GM10266 (cell line): ENCODE measurements at regions not wholly inside any gene's neighbourhood (a gene's known extent, or its start where the extent isn't known, plus 50 kb on each side); places are given as distances from the start of the nearest gene placed in this dataset.

Experiments
- DNase-seq: peaks from one replicate; pipeline ENCODE4 v3.0.0; 2012; ENCODE audit errors: extremely low spot score
- TF ChIP-seq, protein P1 (sequence below): IDR thresholded peaks from 2 replicates; pipeline ENCODE4 v1.5.1; 2012; ENCODE audit warnings: mild to moderate bottlenecking, low read depth; ENCODE audit not compliant: control insufficient read depth, insufficient read depth; ENCODE audit errors: missing control alignments

DNA sequence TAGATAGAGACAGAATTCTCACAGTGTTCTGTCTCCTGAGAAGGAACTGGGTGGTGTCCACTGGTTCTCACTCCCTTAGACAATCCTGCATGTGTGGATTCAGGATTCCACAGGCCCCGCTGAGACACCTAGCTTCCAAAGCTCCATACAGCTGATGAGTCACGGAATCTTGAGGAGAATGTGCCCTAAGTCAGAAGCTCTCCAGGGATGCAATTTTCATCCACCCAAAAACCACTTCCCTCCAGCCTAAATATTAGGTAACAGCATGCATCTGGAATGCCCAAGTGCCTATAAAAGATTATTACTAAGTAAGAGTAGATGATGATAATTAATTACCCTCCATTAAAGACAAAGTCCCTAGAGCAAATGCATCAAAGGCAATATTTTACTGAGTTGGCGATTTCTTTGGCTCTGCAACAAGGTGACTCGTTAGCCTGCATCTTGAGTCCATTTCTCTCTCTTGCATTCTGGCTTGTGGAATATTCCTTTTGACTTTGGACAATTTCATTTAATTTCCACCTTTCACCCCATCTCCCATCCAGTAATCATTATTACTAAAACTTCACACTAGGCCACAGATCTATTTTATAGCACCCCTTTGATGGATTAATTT is 475.1 kb downstream of the TNS1 start:
- no peak for DNase-seq
- TF ChIP-seq, protein P1, sequence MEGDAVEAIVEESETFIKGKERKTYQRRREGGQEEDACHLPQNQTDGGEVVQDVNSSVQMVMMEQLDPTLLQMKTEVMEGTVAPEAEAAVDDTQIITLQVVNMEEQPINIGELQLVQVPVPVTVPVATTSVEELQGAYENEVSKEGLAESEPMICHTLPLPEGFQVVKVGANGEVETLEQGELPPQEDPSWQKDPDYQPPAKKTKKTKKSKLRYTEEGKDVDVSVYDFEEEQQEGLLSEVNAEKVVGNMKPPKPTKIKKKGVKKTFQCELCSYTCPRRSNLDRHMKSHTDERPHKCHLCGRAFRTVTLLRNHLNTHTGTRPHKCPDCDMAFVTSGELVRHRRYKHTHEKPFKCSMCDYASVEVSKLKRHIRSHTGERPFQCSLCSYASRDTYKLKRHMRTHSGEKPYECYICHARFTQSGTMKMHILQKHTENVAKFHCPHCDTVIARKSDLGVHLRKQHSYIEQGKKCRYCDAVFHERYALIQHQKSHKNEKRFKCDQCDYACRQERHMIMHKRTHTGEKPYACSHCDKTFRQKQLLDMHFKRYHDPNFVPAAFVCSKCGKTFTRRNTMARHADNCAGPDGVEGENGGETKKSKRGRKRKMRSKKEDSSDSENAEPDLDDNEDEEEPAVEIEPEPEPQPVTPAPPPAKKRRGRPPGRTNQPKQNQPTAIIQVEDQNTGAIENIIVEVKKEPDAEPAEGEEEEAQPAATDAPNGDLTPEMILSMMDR = no peak

DNA sequence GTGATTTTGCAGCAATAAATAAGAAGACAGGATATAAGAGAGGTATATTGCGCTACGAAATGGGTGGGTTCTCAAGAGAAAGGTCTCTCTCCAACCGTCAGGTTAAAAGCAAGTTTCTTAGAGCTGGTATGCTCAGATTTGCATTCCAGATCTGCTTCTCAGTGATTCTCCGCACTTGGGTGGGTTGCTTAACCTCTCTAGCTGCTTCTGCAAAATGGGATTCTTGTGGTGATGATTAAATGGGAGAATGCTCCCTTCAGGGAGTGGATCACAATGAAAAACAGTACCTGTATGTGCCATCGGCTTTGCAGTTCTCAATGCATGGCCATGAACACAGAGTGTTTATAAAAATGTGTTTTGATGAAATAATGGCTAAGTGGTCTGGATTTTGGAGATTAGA is 477.7 kb downstream of the TNS1 start:
- no peak for DNase-seq
- TF ChIP-seq, protein P1 = no peak

DNA sequence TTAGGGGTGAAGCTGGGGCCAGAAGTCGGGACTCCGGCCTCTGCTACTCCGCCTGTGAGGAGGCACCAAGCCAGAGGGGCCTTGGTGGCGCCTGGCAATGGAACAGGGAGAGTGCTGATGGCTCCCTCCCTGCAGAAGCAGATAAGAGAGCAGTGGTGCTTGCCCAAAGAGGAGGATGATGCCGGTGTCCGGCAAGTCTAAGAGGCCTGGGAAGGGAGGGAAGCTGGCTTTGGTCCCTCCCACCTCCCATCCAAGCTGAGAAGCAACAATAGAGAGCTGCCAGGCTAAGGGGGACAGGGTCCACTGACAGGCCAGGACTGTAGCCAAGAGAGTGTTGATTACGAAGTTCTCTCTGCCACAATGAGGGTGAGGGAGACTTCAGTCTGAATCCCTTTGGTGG is 479.5 kb downstream of the TNS1 start:
- TF ChIP-seq, protein P1 = no peak
- no peak for DNase-seq

DNA sequence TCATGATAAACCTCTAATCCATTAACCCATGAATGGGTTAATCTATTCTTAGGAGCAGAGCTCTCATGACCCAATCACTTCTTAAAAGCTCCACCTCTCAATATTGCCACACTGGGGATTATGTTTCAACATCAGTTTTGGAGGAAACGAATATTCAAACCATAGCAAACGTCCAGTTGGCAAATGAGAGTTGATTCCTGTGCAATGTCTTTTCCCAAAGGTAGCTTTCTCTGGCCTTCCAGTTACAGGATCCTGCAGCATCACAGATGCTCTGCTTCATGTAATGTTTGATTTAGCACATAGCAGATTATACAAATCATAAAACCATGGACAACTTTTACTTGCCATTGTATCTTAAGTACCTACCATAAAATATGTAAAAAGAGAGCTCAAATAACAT is 481.0 kb downstream of the TNS1 start:
- TF ChIP-seq, protein P1 = no peak
- no peak for DNase-seq

DNA sequence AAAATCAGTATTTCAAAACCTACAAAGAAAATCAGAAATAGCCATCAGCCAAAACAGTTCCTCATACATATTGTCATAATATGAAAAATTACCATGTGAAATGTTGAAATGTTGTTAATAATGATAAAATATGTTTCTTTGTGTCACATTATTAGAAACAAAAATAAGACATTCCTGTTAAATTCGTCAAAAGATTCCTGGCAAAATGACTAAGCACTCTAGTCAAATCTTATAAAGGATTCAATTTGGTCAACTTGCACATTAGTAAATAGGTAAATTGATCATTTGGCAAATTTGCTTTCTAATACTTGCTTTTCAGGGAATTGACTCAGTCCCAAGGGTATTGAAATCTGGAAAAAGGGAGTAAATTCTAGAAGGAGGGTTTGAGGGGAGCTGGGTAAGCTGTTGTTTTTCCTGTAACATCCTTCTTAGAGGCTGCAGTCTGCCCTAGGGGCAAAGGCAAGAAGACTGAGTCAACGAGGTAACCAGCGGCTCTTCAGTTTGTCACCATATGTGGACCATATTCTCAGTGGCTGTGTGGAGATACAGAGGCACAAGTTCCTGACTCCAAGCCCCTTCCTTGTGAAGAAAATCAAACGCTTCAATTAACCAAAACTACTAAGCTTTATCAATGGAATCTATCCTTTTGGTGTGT is 482.3 kb downstream of the TNS1 start:
- no peak for DNase-seq
- TF ChIP-seq, protein P1 = no peak

DNA sequence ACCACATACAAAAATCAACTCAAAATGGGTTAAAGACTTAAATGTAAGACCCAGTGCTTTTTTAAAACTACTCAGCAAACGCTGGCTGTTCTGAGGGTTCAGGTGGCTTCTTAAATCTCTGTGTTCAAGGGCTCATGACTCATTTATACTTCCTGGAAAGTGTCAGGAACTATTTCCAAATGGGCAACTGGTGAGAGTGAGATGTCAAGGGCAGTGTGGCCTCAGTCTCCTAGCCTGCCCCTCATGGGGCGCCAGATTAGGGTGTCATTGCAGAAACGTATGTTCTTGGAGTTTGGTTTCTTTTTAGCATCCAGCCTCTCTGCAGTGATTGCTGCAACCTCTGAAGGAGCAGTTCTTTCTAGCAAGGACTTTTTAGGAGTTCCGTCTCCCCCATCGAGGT is 485.4 kb downstream of the TNS1 start:
- no peak for DNase-seq
- TF ChIP-seq, protein P1 = no peak

DNA sequence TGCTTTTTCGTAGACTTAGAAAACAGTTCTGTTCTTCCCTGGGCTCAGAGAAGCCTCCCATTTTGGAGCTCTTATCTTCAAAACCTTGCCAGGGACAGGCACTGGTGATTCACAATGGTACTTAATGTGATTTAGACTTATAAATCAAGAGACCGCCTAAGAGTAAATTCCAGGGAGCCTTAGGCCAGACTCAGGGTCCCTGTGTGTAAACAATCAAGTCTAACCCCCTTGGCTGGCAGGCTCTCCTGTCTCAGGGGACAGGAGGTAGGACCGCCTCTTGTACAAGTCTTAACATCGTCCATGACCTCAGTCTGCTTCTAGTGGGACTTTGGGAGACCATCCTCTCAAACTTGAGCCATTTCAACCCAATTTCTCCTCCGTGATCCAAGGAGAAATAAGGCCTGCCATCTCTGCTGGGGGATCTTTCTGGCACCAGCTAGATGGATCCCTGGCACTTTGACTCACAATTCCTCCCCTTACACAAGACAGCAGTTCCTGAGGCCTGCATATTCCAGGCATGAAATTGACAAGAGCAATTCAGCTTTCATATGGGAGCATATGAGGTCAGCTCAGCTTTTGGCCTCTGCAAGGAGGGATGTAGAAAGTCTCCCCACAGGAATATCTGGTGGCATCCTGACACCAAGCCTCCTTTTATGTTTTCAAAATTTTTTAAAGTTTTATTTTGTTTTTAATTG is 487.0 kb downstream of the TNS1 start:
- TF ChIP-seq, protein P1 = no peak
- DNase-seq = no peak
